ENCODE measurements at regions not wholly inside any gene's neighbourhood (a gene's known extent, or its start where the extent isn't known, plus 50 kb on each side); places are given as distances from the start of the nearest gene placed in this dataset.
"Not testable (repeated sequence)": the region's sequence is repeated elsewhere in the genome, so short reads cannot be mapped to it uniquely, and the experiment has no call there.

GRCh38 chr15:81056304-81056703, 55.6 kb downstream of the TLNRD1 start:
- DNase-seq, result no peak

GRCh38 chr15:81060470-81060869, 59.7 kb downstream of the TLNRD1 start:
- no peak for DNase-seq

- no peak for DNase-seq
Measured at GRCh38 chr15:81060907-81061306, 60.2 kb downstream of the TLNRD1 start.

- DNase-seq, result no peak
Measured at GRCh38 chr15:81061490-81062253, 60.9 kb downstream of the TLNRD1 start.

GRCh38 chr15:81062937-81063336, 62.2 kb downstream of the TLNRD1 start:
- DNase-seq, result no peak

GRCh38 chr15:81064253-81064652, 63.5 kb downstream of the TLNRD1 start:
- DNase-seq, result no peak

GRCh38 chr15:81067567-81067966, 66.5 kb upstream of the CFAP161 start:
- not testable (repeated sequence) for DNase-seq

GRCh38 chr15:81068516-81068915, 65.6 kb upstream of the CFAP161 start:
- no peak for DNase-seq

GRCh38 chr15:81069356-81069755, 64.7 kb upstream of the CFAP161 start:
- no peak for DNase-seq

GRCh38 chr15:81069909-81070308, 64.2 kb upstream of the CFAP161 start:
- DNase-seq, result no peak

GRCh38 chr15:81071120-81071519, 63.0 kb upstream of the CFAP161 start:
- peak in 1 of 2 experiments; percentile 9 for DNase-seq

- no peak for DNase-seq
Measured at GRCh38 chr15:81071705-81072104, 62.4 kb upstream of the CFAP161 start.

- DNase-seq, result no peak
Measured at GRCh38 chr15:81072551-81072950, 61.5 kb upstream of the CFAP161 start.

- DNase-seq, result peak; percentile 79 to 93
Measured at GRCh38 chr15:81073801-81074200, 60.3 kb upstream of the CFAP161 start.

GRCh38 chr15:81074773-81075172, 59.3 kb upstream of the CFAP161 start:
- peak in 1 of 2 experiments; percentile 78 for DNase-seq

- no peak for DNase-seq
Measured at GRCh38 chr15:81075272-81075671, 58.8 kb upstream of the CFAP161 start.

GRCh38 chr15:81080996-81081395, 53.1 kb upstream of the CFAP161 start:
- peak in 1 of 2 experiments; percentile 53 for DNase-seq

- no peak for DNase-seq
Measured at GRCh38 chr15:81083201-81083600, 50.9 kb upstream of the CFAP161 start.
